ENCODE measurements at regions not wholly inside any gene's neighbourhood (a gene's known extent, or its start where the extent isn't known, plus 50 kb on each side); places are given as distances from the start of the nearest gene placed in this dataset.

GRCh38 chr10:78307576-78307975, 273.9 kb downstream of the RPS24 start:
- Mint-ChIP-seq H3K4me3 (ENCODE audit: unreplicated experiment) (no peak overlapping the region), H3K36me3 (ENCODE audit: unreplicated experiment) (peaks cover 14% of the 10 kb centered on the region), H3K9me3 (ENCODE audit: unreplicated experiment) (peaks cover 8% of the 10 kb centered on the region), H3K27ac (ENCODE audit: unreplicated experiment) (no peak overlapping the region), H3K4me1 (ENCODE audit: low read depth, unreplicated experiment) (peaks cover 10% of the 10 kb centered on the region), H3K27me3 (ENCODE audit: unreplicated experiment) (peaks cover 10% of the 10 kb centered on the region)
- DNase-seq, result no peak
- TF ChIP-seq CTCF (IDR thresholded peaks at IDR 0.05; ENCODE audit: partially characterized antibody, unreplicated experiment), result no peak

- H3K36me3 Mint-ChIP-seq (ENCODE audit: unreplicated experiment), result peaks cover 20% of the 10 kb centered on the region
- no peak overlapping the region for H3K27ac Mint-ChIP-seq (ENCODE audit: unreplicated experiment)
- H3K27me3 Mint-ChIP-seq (ENCODE audit: unreplicated experiment), result peaks cover 3% of the 10 kb centered on the region
- TF ChIP-seq CTCF (IDR thresholded peaks at IDR 0.05; ENCODE audit: partially characterized antibody, unreplicated experiment), result no peak
- H3K9me3 Mint-ChIP-seq (ENCODE audit: unreplicated experiment), result peaks cover 2% of the 10 kb centered on the region
- no peak for DNase-seq
- H3K4me3 Mint-ChIP-seq (ENCODE audit: unreplicated experiment), result no peak overlapping the region
- H3K4me1 Mint-ChIP-seq (ENCODE audit: low read depth, unreplicated experiment), result peaks cover 5% of the 10 kb centered on the region
Measured at GRCh38 chr10:78309536-78310237, 276.0 kb downstream of the RPS24 start.

GRCh38 chr10:78310481-78311080, 276.9 kb downstream of the RPS24 start:
- H3K4me1 Mint-ChIP-seq (ENCODE audit: low read depth, unreplicated experiment), result peaks cover 5% of the 10 kb centered on the region
- H3K4me3 Mint-ChIP-seq (ENCODE audit: unreplicated experiment), result no peak overlapping the region
- peaks cover 2% of the 10 kb centered on the region for H3K9me3 Mint-ChIP-seq (ENCODE audit: unreplicated experiment)
- TF ChIP-seq CTCF (IDR thresholded peaks at IDR 0.05; ENCODE audit: partially characterized antibody, unreplicated experiment), result no peak
- peaks cover 28% of the 10 kb centered on the region for H3K36me3 Mint-ChIP-seq (ENCODE audit: unreplicated experiment)
- peaks cover 2% of the 10 kb centered on the region for H3K27me3 Mint-ChIP-seq (ENCODE audit: unreplicated experiment)
- no peak overlapping the region for H3K27ac Mint-ChIP-seq (ENCODE audit: unreplicated experiment)
- DNase-seq, result no peak

GRCh38 chr10:78312197-78313047, 278.8 kb downstream of the RPS24 start:
- H3K27me3 Mint-ChIP-seq (ENCODE audit: unreplicated experiment), result no peaks in the 10 kb centered on the region
- H3K4me1 Mint-ChIP-seq (ENCODE audit: low read depth, unreplicated experiment), result no peaks in the 10 kb centered on the region
- no peak for DNase-seq
- no peak for TF ChIP-seq CTCF (IDR thresholded peaks at IDR 0.05; ENCODE audit: partially characterized antibody, unreplicated experiment)
- H3K4me3 Mint-ChIP-seq (ENCODE audit: unreplicated experiment), result no peak overlapping the region
- no peak overlapping the region for H3K27ac Mint-ChIP-seq (ENCODE audit: unreplicated experiment)
- H3K9me3 Mint-ChIP-seq (ENCODE audit: unreplicated experiment), result peaks cover 2% of the 10 kb centered on the region
- peaks cover 17% of the 10 kb centered on the region for H3K36me3 Mint-ChIP-seq (ENCODE audit: unreplicated experiment)
